Neuronal stem cell (in vitro differentiated cells): ENCODE measurements at regions not wholly inside any gene's neighbourhood (a gene's known extent, or its start where the extent isn't known, plus 50 kb on each side); places are given as distances from the start of the nearest gene placed in this dataset. TPM values are rescaled to one million over a fixed set of nuclear protein-coding genes. Genes with fewer than 3 reads are reported as not detected.

Experiments used
- DNase-seq: peaks from one replicate; pipeline ENCODE4 v3.0.0-alpha.2; 2013; ENCODE audit warnings: low spot score
- H2AFZ ChIP-seq: one replicate; pipeline ENCODE4 v1.6.1; 2013; ENCODE audit warnings: mild to moderate bottlenecking, low read length, inconsistent platforms
- H2AK5ac ChIP-seq: 2 replicates; pipeline ENCODE4 v1.6.1; 2013; ENCODE audit warnings: low read depth, mild to moderate bottlenecking, inconsistent platforms, low read length, moderate library complexity, mixed read lengths
- H2BK120ac ChIP-seq: 2 replicates; pipeline ENCODE4 v1.6.1; 2013; ENCODE audit warnings: low read depth, mild to moderate bottlenecking, inconsistent platforms, low read length, moderate library complexity, mixed read lengths
- H2BK12ac ChIP-seq: one replicate; pipeline ENCODE4 v1.6.1; 2013; ENCODE audit warnings: low read length, inconsistent platforms
- H2BK15ac ChIP-seq: 2 replicates; pipeline ENCODE4 v1.6.1; 2013; ENCODE audit warnings: mild to moderate bottlenecking, low read length, inconsistent platforms, mixed read lengths
- H2BK5ac ChIP-seq: one replicate; pipeline ENCODE4 v1.6.1; 2013; ENCODE audit warnings: inconsistent platforms, mild to moderate bottlenecking, low read length, moderate library complexity
- H3K14ac ChIP-seq: one replicate; pipeline ENCODE4 v1.6.1; 2013; ENCODE audit warnings: low read length, inconsistent platforms
- H3K18ac ChIP-seq: 2 replicates; pipeline ENCODE4 v1.6.1; 2013; ENCODE audit warnings: low read length, inconsistent platforms
- H3K23ac ChIP-seq: 2 replicates; pipeline ENCODE4 v1.6.1; 2013; ENCODE audit warnings: low read depth, mild to moderate bottlenecking, mixed read lengths, low read length, inconsistent platforms; ENCODE audit not compliant: poor library complexity
- H3K27ac ChIP-seq: replicated peaks from 3 replicates; pipeline ENCODE4 v1.5.1; 2013; ENCODE audit warnings: low read length, inconsistent platforms
- H3K27me3 ChIP-seq, 3 experiments: 2 replicates each; pipeline ENCODE4 v1.6.1; 2013; ENCODE audit warnings: low read length in 3 of 3, mild to moderate bottlenecking in 2 of 3, inconsistent platforms in 1 of 3, low read depth in 1 of 3, mixed read lengths in 1 of 3, moderate library complexity in 1 of 3; ENCODE audit not compliant: control insufficient read depth in 3 of 3, insufficient read depth in 3 of 3
- H3K36me3 ChIP-seq, 2 donors: replicated peaks in 1 of 2; 2 replicates each; pipeline ENCODE4 v1.6.1; 2013; ENCODE audit warnings: low read length in 2 of 2; ENCODE audit not compliant: control insufficient read depth in 2 of 2, insufficient read depth in 2 of 2
- H3K4ac ChIP-seq: 2 replicates; pipeline ENCODE4 v1.6.1; 2013; ENCODE audit warnings: inconsistent platforms, mild to moderate bottlenecking, low read length, moderate library complexity
- H3K4me1 ChIP-seq, 2 donors: 1 replicate in 1 of 2; 2 replicates in 1 of 2; pipeline ENCODE4 v1.6.1; 2013; ENCODE audit warnings: low read length in 2 of 2, low read depth in 1 of 2; ENCODE audit not compliant: control insufficient read depth in 2 of 2, insufficient read depth in 1 of 2
- H3K4me2 ChIP-seq: one replicate; pipeline ENCODE4 v1.6.1; 2013; ENCODE audit warnings: mild to moderate bottlenecking, low read length, inconsistent platforms; ENCODE audit not compliant: insufficient read depth, poor library complexity, severe bottlenecking
- H3K4me3 ChIP-seq, 2 donors: 2 replicates each; pipeline ENCODE4 v1.5.1; 2013; ENCODE audit warnings: low read length in 2 of 2, mild to moderate bottlenecking in 2 of 2, inconsistent platforms in 1 of 2, moderate library complexity in 1 of 2
- H3K79me1 ChIP-seq: one replicate; pipeline ENCODE4 v1.6.1; 2013; ENCODE audit warnings: low read depth, mild to moderate bottlenecking, inconsistent platforms, low read length, moderate library complexity
- H3K9ac ChIP-seq: one replicate; pipeline ENCODE4 v1.6.1; 2013; ENCODE audit warnings: mild to moderate bottlenecking, low read depth, low read length, inconsistent platforms; ENCODE audit not compliant: poor library complexity
- H3K9me3 ChIP-seq, 2 donors: replicated peaks in 1 of 2; 2 replicates each; pipeline versions ENCODE3 to v1.6.1; 2013; ENCODE audit warnings: low read length in 2 of 2, mild to moderate bottlenecking in 2 of 2, inconsistent platforms in 1 of 2, low read depth in 1 of 2, mixed read lengths in 1 of 2, moderate library complexity in 1 of 2; ENCODE audit not compliant: control insufficient read depth in 2 of 2, insufficient read depth in 1 of 2
- H4K8ac ChIP-seq: one replicate; pipeline ENCODE4 v1.6.1; 2013; ENCODE audit warnings: low read depth, mild to moderate bottlenecking, inconsistent platforms, low read length, moderate library complexity
- H4K91ac ChIP-seq: one replicate; pipeline ENCODE4 v1.6.1; 2013; ENCODE audit warnings: low read length, low read depth, mild to moderate bottlenecking, inconsistent platforms; ENCODE audit not compliant: poor library complexity
- whole genome bisulfite sequencing, 2 donors: extraction: QIAGEN DNeasy Blood & Tissue Kit; methylation state at CpG; one replicate each; pipeline ENCODE4 v1.1.7; 2013; ENCODE audit warnings: missing lambda C conversion rate in 2 of 2, mixed read lengths in 1 of 2; ENCODE audit not compliant: insufficient read length in 2 of 2, insufficient replicate concordance in 1 of 2; ENCODE audit errors: extremely low coverage in 2 of 2; 5-methylcytosine and 5-hydroxymethylcytosine counted together
- small RNA-seq: library from polyadenylated mRNA; stranded (forward); fragments of <200 nt; extraction: miRNeasy Mini kit (QIAGEN cat#:217004); gene quantifications from one replicate; pipeline ENCODE3, GENCODE V24; 2013; ENCODE audit not compliant: insufficient read depth

DNA sequence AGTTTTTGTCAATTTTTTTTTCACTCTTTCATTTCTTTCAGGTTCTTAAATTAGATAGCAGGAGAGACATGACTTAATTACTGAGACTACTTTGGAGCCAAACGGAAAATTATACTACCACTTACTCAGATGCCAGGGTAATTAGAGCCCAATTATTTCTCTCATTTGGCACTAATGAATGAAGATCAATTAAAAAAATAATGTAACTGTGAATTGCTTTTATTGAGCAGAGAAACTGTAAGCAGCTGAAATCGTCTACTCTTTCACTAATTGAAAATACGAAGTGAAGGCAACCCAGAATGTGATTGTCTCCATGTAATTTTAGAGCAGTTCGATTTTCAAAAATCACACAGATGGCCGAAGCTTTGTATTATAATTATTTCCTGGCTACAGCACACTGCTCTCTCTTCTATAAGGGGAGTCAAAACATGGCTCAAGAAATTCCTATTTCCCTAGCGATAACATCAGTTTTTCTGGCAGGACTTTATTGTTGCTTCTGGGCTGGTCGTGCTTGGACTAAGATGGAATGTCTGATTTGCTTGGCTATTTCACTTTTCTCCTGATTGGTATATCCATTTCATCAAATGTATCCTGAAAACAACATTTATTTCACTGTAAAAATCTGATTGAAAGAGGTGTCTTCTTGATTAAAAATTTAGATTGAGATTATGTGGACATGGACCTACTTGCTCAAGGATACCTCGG is 55.8 kb upstream of the PDZRN3 start:
- Histone ChIP-seq H3K4me2 (no peak overlapping the region), H3K9ac (no peak overlapping the region), H2BK15ac (no peak overlapping the region), H3K4me1 (peaks cover 1 to 10% of the 10 kb centered on the region in 2 donors), H2AK5ac (no peak overlapping the region), H3K36me3 (no peaks in the 10 kb centered on the region), H3K79me1 (no peaks in the 10 kb centered on the region), H3K27ac (no peak overlapping the region), H3K18ac (no peak overlapping the region), H3K9me3 (no peaks in the 10 kb centered on the region), H2BK12ac (no peak overlapping the region), H2BK120ac (no peak overlapping the region), H3K14ac (no peak overlapping the region), H3K27me3 (no peaks in the 10 kb centered on the region), H2AFZ (no peak overlapping the region), H3K4me3 (no peak overlapping the region), H2BK5ac (no peak overlapping the region), H4K91ac (no peak overlapping the region), H3K23ac (no peak overlapping the region), H3K4ac (no peak overlapping the region), H4K8ac (no peak overlapping the region)
- WGBS, 2 donors, result no CpG with 5 or more reads among the region's 8 CpGs
- no peak for DNase-seq

DNA sequence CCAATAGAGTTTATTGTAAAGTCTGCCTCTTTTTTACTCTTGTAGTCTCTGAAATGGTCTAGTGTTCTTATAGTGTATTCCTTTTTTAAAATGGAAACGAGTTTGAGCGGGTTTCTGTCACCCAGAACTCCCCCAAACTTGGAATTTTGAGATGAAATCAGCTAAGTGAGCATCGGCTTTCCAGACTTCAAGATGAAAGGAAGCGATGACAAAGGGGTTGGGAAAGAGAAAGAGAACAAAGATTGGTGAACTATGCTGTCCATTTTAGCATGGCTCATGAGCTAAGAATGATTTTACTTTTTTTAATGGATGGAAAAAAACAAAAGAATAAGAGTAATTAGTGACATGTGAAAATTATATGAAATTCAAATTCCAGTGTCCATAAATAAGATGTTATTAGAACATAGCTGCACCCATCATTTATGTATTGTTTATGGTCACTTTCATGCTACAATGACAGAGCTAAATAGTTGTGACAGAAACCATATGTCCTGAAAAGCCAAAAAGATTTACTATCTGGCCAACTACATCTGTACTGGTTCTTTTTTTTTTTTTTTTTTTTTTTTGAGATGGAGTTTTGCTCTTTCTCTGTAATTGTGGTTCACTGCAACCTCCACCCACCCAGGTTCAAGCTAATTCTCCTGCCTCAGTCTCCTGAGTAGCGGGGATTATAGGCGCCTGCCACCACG is 52.7 kb upstream of the PDZRN3 start:
- Histone ChIP-seq H3K4me3 (no peak overlapping the region), H3K4me1 (peaks cover 6 to 20% of the 10 kb centered on the region in 2 donors), H2BK5ac (no peak overlapping the region), H2BK120ac (no peak overlapping the region), H3K36me3 (no peaks in the 10 kb centered on the region), H3K9ac (no peak overlapping the region), H3K23ac (no peak overlapping the region), H2BK12ac (no peak overlapping the region), H2AFZ (no peak overlapping the region), H2BK15ac (no peak overlapping the region), H4K8ac (no peak overlapping the region), H3K9me3 (no peaks in the 10 kb centered on the region), H4K91ac (no peak overlapping the region), H3K27me3 (no peaks in the 10 kb centered on the region), H3K4ac (no peak overlapping the region), H3K18ac (no peak overlapping the region), H3K27ac (no peak overlapping the region), H3K14ac (no peak overlapping the region), H2AK5ac (no peak overlapping the region), H3K79me1 (no peaks in the 10 kb centered on the region), H3K4me2 (no peak overlapping the region)
- no peak for DNase-seq
- no CpG with 5 or more reads among the region's 7 CpGs for WGBS, 2 donors

Small RNAs in the stretch of these regions (small RNA-seq; reads per million reads assigned to genes)
- gene RF00017, result not detected
